PFSK-1 (cell line): ENCODE measurements at regions not wholly inside any gene's neighbourhood (a gene's known extent, or its start where the extent isn't known, plus 50 kb on each side); places are given as distances from the start of the nearest gene placed in this dataset.

Source experiments
- POLR2AphosphoS5 ChIP-seq: IDR thresholded peaks from 2 replicates; pipeline ENCODE4 v1.6.1; 2012; ENCODE audit warnings: low read depth, mild to moderate bottlenecking, control low read depth, low read length, moderate library complexity
- SIN3A ChIP-seq: IDR thresholded peaks from 2 replicates; pipeline ENCODE4 v1.6.1; 2012; ENCODE audit warnings: mild to moderate bottlenecking, low read length, moderate library complexity, borderline replicate concordance; ENCODE audit not compliant: insufficient read depth

GRCh38 chr21:24590261-24590660 is 1017.0 kb downstream of the MRPL39 start:
- no peak for TF ChIP-seq POLR2AphosphoS5
- TF ChIP-seq SIN3A = no peak
